Neural cell (in vitro differentiated cells): ENCODE measurements at regions not wholly inside any gene's neighbourhood (a gene's known extent, or its start where the extent isn't known, plus 50 kb on each side); places are given as distances from the start of the nearest gene placed in this dataset.

Experiments used
- EZH2 ChIP-seq: fragments of 200-600, 300-800 bp; shearing (Covaris generic), sonication (generic); IDR thresholded peaks from 2 replicates; pipeline ENCODE4 v1.6.1; 2014; ENCODE audit warnings: antibody characterized with exemption, low read length, borderline replicate concordance, mild to moderate bottlenecking; ENCODE audit not compliant: insufficient read depth, poor library complexity, severe bottlenecking
- SMC3 ChIP-seq: fragments of 450-650 bp; conservative IDR thresholded peaks from 2 replicates; pipeline ENCODE4 v1.6.1; 2014; ENCODE audit warnings: antibody characterized with exemption, mild to moderate bottlenecking, moderate library complexity; ENCODE audit not compliant: poor library complexity
- TAF1 ChIP-seq: IDR thresholded peaks from 2 replicates; pipeline ENCODE4 v1.6.1; 2012; ENCODE audit warnings: low read depth
- TF ChIP-seq, protein P1 (sequence below): fragments of 450-650 bp; IDR thresholded peaks from 2 replicates; pipeline ENCODE4 v1.5.1; 2014; ENCODE audit warnings: antibody characterized with exemption, mild to moderate bottlenecking, moderate library complexity; ENCODE audit not compliant: poor library complexity, severe bottlenecking

DNA sequence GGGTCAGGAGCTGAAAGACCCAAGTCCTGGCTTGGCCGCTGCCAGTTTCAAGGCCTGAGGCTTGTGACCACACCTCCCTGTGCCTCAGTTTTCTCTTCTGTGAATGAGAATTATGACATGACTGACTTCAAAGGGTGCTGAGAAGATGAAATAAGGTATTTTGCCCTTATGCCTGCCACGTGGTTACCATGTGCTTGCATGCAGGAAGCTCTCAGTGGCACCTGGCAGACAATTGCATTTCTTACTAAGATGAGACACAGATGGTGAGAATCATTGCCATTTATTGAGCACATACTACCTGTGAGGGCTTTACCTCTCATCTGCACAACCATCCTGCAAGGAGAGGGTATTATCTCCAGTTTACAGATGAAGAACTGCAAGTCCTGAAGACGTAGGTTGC is 69.8 kb downstream of the MRM1 start:
- TF ChIP-seq, protein P1, sequence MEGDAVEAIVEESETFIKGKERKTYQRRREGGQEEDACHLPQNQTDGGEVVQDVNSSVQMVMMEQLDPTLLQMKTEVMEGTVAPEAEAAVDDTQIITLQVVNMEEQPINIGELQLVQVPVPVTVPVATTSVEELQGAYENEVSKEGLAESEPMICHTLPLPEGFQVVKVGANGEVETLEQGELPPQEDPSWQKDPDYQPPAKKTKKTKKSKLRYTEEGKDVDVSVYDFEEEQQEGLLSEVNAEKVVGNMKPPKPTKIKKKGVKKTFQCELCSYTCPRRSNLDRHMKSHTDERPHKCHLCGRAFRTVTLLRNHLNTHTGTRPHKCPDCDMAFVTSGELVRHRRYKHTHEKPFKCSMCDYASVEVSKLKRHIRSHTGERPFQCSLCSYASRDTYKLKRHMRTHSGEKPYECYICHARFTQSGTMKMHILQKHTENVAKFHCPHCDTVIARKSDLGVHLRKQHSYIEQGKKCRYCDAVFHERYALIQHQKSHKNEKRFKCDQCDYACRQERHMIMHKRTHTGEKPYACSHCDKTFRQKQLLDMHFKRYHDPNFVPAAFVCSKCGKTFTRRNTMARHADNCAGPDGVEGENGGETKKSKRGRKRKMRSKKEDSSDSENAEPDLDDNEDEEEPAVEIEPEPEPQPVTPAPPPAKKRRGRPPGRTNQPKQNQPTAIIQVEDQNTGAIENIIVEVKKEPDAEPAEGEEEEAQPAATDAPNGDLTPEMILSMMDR = no peak
- TF ChIP-seq SMC3 (no peak), TAF1 (no peak), EZH2 (no peak)
